ENCODE measurements at regions not wholly inside any gene's neighbourhood (a gene's known extent, or its start where the extent isn't known, plus 50 kb on each side); places are given as distances from the start of the nearest gene placed in this dataset.
"Not testable (repeated sequence)": the region's sequence is repeated elsewhere in the genome, so short reads cannot be mapped to it uniquely, and the experiment has no call there.

GRCh38 chr5:42242881-42243485 is 180.3 kb upstream of the GHR start:
- DNase-seq: no peak

GRCh38 chr5:42252306-42252705 is 170.9 kb upstream of the GHR start:
- no peak for DNase-seq

GRCh38 chr5:42259914-42260313 is 163.3 kb upstream of the GHR start:
- DNase-seq: not testable (repeated sequence)

GRCh38 chr5:42267091-42267490 is 156.1 kb upstream of the GHR start:
- DNase-seq: no peak

GRCh38 chr5:42268170-42268569 is 155.1 kb upstream of the GHR start:
- not testable (repeated sequence) for DNase-seq

GRCh38 chr5:42268630-42269029 is 154.6 kb upstream of the GHR start:
- DNase-seq: no peak

GRCh38 chr5:42270771-42271170 is 152.5 kb upstream of the GHR start:
- no peak for DNase-seq

GRCh38 chr5:42274913-42275312 is 148.3 kb upstream of the GHR start:
- no peak for DNase-seq

- no peak for DNase-seq
Measured at GRCh38 chr5:42277293-42277692, 145.9 kb upstream of the GHR start.

- no peak for DNase-seq
Measured at GRCh38 chr5:42284584-42284983, 138.7 kb upstream of the GHR start.

- DNase-seq: no peak
Measured at GRCh38 chr5:42285230-42285629, 138.0 kb upstream of the GHR start.

GRCh38 chr5:42300496-42300895 is 122.7 kb upstream of the GHR start:
- no peak for DNase-seq

- DNase-seq: no peak
Measured at GRCh38 chr5:42301349-42301748, 121.9 kb upstream of the GHR start.

GRCh38 chr5:42302186-42302585 is 121.1 kb upstream of the GHR start:
- no peak for DNase-seq

GRCh38 chr5:42306287-42306686 is 117.0 kb upstream of the GHR start:
- DNase-seq: no peak

- DNase-seq: no peak
Measured at GRCh38 chr5:42309865-42310264, 113.4 kb upstream of the GHR start.

GRCh38 chr5:42315214-42315613 is 108.0 kb upstream of the GHR start:
- no peak for DNase-seq

GRCh38 chr5:42317575-42317974 is 105.7 kb upstream of the GHR start:
- no peak for DNase-seq

GRCh38 chr5:42319546-42319945 is 103.7 kb upstream of the GHR start:
- DNase-seq: not testable (repeated sequence)

- no peak for DNase-seq
Measured at GRCh38 chr5:42321785-42322184, 101.5 kb upstream of the GHR start.

- no peak for DNase-seq
Measured at GRCh38 chr5:42337143-42337542, 86.1 kb upstream of the GHR start.

GRCh38 chr5:42337607-42338006 is 85.6 kb upstream of the GHR start:
- DNase-seq: no peak

GRCh38 chr5:42338136-42338535 is 85.1 kb upstream of the GHR start:
- no peak for DNase-seq

- no peak for DNase-seq
Measured at GRCh38 chr5:42349163-42349562, 74.1 kb upstream of the GHR start.

GRCh38 chr5:42351956-42352355 is 71.3 kb upstream of the GHR start:
- no peak for DNase-seq

GRCh38 chr5:42360056-42360455 is 63.2 kb upstream of the GHR start:
- no peak for DNase-seq
